GM21381 (cell line): ENCODE measurements at regions not wholly inside any gene's neighbourhood (a gene's known extent, or its start where the extent isn't known, plus 50 kb on each side); places are given as distances from the start of the nearest gene placed in this dataset.
A peak's percentile ranks its signal among the peaks of the same experiment; 100 is the strongest.

Experiments used
- ATAC-seq: cut with Tn5 transposase; IDR thresholded peaks from one replicate; pipeline ENCODE4 v1.9.1; 2021; ENCODE audit warnings: mild to moderate bottlenecking, moderate library complexity; ENCODE audit not compliant: unreplicated experiment

DNA sequence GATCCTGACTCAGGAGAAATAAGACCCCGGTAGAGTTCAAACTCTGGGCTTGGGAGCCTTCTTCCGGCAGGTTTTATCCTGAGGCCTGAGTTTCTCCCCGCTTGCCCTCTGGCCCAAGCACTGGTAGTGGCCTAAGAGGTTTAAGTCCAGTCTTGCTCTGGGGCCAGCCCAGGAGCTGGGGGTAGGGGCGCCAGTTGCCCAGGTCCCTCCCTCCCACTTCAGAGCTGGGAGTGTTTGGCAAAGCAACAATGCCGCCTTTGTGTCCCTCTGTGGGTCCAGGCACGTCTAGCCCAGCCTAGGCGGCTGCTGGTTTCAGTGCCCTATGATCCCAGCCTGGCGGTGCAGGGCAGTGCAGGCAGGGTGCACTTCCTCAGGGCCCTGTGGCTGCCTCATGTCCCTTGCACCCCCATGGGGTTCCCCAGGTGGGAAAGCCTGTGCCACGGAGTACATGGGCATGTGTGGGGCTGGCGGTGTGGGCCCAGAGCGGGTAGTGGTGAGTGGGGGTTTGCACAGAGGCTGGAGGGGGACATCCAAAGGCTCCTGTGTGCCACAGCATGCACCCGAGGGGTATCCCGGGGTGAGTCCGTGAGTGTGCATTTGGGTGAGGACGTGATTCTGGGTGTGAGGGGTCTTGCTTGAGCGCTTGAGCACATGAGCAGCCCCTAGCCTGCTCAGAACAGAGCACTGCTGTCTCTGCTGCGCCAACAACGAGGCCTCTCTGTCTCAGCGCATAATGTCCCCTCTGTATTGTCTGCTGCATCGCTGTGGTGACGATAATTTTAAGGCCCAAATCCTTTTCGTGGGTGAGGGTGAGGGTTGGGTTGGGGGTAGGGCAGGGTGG lies 61.7 kb upstream of the PSD2 start:
- no peak for ATAC-seq

DNA sequence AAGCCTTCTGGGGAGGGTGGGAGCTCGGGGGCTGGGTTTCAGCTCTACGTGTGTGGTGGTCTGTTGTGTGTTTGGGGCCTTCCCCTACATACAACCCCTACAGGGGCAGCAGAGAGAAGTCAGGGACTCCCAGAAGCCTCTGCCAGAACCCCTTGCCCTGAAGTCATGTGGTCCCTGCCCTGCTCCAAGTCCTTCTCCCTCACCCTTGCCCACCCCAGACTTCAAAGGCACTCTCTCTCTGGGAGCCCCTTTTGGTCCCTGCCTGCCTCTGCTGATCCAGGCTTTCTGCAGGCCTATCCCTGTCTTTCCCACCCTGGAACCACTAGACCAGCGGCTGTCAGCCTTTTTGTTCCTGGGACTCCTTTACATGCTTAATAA lies 61.1 kb upstream of the PSD2 start:
- ATAC-seq: no peak

- no peak for ATAC-seq
These were observed 57.1 kb upstream of the PSD2 start for GRCh38 chr5:139738193-139739149.

DNA sequence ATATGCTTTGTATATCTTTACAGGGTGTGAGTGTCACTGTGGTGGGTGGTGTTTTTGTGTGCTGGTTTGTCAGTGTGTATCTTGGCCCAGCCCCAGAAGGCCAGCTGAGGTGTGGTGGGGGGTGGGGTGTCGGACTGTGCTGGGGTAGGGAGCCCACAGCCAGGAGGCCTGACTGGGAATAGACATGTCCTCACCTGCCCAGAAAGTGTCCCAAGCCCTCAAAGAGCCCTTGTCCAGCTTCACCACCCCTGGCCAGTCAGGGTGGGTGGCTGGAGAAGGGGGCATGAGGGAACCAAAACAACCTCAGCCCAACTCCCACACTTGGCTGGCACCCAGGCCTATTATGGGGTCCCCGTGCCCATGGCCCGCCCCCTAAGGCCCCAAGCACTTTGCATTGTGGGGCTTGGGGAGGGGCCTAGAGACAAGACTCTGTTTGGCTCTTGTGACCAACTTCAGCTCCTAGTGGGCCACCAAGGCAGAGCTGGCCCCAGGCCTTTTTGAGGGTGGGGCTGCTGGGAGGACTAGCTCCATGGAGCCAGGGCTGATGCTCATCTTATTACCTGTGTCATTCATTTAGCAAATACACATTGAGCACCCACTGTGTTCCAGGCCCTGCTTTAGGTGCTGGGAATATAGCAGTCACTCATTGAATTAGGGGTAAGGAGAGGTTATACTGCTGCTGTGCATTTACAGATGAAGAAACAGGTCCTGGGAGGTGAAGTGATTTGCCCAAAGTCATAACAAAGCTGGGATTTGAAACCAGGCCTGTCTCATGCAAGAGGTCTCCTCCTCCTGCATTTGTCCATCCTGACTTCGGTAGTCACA lies 56.2 kb upstream of the PSD2 start:
- no peak for ATAC-seq

DNA sequence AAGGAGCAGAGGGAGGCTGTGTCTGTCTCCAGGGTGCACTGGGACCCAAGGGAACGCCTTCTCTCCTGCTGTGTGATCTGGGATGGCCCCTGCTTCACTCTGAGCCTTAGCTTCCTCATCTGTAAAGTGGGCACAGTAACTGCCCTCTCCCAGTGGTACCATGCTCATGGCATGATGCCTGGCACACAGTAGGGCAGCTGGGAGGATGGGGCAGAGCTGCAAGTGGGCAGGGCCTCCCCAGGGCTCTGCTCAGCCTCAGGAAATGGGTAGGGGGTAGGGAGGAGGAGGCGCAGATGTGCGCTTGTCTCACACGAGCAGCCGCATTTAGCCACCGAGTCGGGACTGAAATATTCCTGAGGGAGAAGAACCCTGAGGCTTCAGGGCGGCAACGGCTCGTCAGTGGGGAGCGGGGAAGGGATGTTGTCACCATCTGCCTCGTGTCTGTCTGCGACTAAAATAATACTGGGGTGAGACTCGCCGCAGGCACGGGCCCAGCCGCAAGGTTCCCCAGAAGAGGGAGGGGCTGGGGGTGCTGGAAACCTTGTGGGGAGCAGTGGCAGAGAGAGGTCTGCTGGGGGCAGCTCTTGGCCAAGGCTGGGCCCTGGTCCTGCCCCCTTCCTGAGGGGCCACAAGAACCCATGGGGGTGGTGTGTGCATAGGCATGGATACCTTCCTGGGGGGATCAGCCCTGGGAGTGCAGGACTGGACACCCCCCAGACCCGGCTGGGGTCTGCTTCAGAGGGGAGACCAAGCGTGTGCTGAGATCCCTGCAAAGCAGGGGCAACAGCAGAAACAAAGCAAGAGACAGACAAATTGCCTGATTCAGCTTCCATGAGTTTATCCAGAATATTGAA lies 55.2 kb upstream of the PSD2 start:
- ATAC-seq: no peak

- ATAC-seq: no peak
These were observed 54.5 kb upstream of the PSD2 start for GRCh38 chr5:139740992-139741672.

- ATAC-seq: no peak
These were observed 53.8 kb upstream of the PSD2 start for GRCh38 chr5:139741823-139742172.

DNA sequence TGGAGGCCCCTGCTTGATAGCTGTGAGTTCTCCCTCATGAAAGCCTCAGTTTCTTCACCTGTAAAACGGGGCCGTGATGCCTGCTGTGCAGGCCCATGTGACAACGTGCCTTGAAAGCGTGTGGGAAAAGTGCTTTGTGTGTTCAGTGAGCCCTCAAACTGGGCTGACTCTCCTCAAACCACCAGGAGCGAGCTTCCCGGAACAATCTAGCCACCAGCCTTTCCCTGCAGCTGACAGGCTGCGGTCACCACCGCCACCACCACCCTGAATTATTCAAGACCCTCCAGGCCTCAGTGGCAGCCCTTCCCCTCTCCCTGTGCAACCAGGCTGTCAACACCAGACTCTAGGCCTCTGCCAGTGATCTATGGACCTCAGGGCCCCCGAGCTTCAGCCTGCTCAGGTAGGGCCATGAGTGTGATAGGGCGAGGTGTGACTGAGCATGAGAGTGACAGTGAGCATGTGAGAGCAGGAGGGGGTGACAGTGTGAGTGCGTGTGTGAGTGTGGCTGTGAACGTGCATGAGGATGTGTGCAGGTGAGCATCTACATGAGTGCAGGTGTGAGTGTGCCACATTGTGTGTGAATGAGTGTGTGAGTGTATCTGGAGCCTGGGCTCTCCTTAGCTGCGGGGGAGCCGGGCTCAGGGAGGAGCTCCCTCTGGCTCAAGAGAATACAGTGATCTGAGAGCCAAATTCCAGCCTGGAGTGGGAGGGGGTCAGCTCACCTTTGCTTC lies 53.3 kb upstream of the PSD2 start:
- ATAC-seq: no peak

DNA sequence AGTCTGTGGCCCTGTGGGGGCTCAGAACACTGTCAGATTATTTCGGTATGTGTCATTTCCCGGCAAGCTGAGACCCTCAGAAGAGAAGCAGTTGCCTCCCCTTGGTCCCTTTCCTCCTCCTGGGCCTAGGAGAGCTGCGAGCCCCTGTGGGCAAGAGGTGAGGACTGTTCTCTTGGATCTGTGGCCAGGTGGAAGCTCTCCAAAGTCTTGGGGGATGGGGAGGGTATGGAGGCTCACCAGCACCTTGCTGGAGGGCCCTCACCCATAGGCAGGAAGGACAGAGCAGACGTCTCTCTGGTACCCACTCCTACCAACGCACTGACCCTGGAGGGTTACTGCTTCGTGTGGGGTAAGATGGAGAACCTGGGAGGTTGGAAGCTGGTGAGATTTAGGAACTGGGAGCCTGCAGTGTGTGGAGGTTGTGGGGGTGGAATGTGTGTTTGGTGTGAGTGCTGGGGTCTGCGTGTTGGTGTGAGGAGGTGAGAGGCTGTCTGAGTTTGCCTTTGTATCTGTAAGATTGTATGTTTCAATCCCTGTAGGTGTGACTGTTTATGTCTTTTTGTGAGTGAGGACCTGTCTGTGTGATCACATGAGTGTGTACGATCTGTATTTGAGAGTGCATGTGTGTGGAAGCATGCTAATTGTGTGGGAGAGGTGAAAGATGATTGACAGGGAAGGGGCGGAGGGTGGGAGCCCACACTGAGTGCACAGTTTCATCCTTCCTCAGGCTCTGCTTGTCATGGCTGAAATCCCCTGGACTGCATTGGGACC lies 52.4 kb upstream of the PSD2 start:
- ATAC-seq: no peak

DNA sequence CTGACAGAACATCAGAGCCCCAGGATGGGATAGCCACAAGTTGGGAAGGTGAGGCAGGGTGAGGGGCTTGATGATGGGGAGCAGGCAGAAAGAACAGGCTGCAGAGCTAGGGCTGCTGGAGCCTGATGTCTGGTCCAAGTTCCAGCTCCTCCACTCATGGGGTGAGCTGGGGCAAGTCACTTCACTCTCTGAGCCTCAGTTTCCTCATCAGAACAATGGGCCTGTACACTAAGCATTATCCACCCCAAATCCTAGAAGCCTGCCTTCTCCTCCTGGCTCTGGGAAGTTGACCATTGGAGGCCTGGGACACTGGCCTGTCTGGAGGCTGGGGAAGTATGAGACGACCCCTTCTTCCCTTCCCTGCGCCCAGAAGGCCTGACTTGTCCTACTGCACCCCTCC lies 51.8 kb upstream of the PSD2 start:
- no peak for ATAC-seq

DNA sequence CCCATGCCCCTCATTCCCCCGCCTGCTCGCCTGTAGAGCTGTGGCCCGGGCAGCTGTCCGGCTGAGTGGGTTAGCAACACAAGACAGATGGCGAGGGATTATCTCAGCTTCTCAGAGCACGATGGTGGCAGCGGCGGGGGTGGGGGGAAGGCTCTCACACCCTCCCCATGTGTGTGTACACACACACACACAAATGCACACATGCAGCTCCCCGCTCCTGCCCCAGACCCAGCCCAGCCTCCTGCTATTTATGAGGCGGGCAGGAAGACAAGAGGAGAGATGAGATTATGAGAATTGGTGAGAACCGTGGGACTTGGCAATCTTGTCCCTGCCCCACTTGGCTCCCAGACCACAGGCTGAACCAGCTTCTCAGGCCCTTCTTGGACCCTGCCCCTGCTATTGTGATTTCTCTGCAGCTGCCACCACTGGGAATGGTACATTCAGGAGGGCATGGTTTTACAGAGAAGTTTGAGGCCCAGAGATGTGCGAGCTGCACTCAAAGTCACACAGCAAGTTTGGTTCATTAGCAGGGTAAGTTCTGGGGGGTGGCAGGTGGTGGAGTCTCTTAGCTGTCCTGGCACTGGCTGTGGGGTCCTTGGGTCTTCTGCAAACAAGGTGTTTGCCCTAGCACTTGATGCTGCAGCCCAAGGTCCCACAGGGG lies 51.0 kb upstream of the PSD2 start:
- ATAC-seq: no peak

DNA sequence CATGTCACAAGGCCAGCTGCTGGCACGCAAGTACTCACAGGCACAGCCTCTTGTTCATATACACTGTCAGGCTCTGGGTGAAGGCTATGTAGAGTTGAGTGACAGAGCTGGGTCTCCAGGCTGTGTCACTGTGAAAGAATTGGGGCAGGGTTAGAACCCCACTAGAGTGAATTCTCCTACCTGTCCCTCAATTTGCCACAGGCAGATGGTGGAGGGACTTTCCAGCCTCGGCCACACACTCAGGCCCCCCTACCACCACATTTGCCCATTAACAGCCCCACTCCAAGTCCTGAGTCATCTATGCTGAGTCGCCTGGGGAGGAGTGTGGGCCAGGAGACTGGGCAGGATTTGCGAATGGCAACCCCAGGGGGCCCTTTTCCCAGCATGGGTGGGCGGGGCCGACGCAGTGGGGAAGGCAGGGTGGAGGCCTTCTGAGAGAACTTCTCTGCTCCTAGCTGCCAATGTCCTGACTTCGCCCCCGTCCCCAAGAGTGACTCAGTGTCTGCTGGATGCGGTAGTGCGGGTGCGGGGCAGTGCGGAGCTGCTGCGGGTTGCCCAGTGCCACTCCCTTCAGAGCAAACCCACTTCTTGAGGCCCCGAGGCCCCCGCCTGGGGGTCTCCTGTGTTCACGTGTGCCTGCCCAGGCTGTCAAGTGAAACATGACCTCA lies 50.3 kb upstream of the PSD2 start:
- no peak for ATAC-seq

GRCh38 chr5:139745800-139746690 lies 49.6 kb upstream of the PSD2 start:
- peak; percentile 38 for ATAC-seq
